NCI-H524 (cell line): ENCODE measurements at regions not wholly inside any gene's neighbourhood (a gene's known extent, or its start where the extent isn't known, plus 50 kb on each side); places are given as distances from the start of the nearest gene placed in this dataset.
A peak's percentile ranks its signal among the peaks of the same experiment; 100 is the strongest.

Experiments
- DNase-seq, 2 experiments: peaks; one replicate each; lab custom pipeline; 2025; lab: John Stamatoyannopoulos, UW

GRCh38 chr6:44636561-44637248 lies 249.2 kb downstream of the CDC5L start:
- no peak for DNase-seq

GRCh38 chr6:44641344-44642031 lies 254.0 kb downstream of the CDC5L start:
- DNase-seq, result no peak

DNA sequence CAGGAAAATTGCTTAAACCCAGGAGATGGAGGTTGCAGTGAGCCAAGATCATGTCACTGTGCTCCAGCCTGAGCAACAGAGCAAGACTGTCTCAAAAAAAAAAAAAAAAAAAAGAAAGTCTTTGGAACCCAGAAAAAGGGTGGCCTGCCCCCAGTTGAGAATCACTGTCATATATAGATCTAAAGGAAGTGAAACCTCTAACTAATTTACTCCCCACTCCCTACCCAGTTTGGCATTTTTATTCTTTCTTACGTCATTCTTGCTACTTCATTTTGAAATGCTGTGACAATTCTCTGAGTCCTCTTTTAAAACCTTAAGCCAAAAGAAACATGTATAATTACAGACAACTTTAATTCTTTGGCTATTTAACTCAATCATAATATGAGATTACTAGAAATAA lies 254.8 kb downstream of the CDC5L start:
- DNase-seq, result no peak

- peak in 1 of 2 experiments; percentile 28 for DNase-seq
Observed at GRCh38 chr6:44642870-44643522, 255.5 kb downstream of the CDC5L start.

DNA sequence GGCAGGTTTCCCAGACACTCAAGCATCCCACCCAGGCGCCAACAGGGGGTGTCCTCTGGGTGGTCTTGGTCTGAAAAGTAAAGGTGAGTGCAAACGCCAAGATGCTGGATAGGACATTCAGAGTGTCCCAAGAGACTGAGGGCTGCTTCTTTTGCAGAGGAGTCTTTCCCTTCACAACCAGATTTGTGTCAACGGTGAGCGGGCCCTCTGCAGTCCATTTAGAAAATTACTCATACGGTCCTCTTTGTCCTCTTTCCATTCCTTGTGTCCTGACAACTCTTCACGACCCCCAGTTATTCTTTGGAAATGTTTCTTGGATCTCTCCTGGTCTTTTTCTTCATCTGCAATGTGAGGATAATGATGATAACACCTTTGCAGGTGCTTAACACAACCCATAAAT lies 257.8 kb downstream of the CDC5L start:
- DNase-seq, result no peak

DNA sequence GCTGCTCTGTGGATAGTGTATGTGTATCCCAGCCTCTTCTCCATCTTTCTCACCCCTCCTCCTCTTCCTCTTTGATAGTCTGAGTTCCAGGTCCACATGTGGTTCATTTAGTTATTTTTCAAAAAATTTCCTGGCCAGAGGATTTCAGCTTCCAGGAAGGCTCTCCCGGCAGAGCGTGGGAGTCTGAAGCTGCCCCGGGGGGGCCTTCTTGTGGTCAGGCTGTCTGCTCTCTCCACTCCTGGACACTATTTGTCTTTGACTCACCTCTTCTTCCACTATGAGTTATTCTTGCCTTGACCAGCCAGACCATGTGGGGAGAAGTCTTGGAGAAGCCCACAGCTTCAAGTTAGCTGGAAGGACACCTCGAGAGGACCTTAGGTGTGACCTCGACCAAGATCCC lies 258.8 kb downstream of the CDC5L start:
- DNase-seq, result no peak

DNA sequence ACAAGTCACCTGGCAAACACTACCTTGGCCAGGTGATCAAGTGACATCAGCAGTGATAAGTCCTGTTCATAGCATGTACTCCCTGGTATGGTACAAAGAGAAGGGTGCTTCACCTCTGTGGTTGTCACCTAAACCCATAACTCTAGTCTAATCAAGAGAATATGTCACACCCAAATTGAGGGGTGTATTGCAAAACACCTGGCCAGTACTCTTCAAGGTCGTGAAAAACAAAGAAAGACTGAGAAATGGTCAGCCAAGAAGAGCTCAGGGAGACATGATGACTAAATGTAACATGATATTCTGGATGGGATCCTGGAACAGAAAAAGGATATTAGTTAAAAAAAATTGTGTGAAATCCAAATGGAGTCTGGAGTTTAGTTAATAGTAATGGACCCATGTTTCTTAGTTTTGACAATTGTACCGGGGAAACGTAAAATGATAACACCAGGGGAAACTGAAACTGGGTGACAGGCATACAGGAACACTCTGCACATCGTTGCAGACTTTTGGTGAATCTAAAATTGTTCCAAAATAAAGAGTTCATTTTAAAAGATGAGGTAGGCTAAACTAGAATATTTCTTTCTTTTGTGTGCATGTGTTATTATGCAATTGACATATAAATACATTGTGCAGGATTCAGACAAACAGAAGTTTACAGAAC lies 262.0 kb downstream of the CDC5L start:
- DNase-seq, result no peak

- no peak for DNase-seq
Observed at GRCh38 chr6:44650495-44650894, 263.0 kb downstream of the CDC5L start.

GRCh38 chr6:44650947-44651346 lies 263.4 kb downstream of the CDC5L start:
- no peak for DNase-seq

- DNase-seq, result no peak
Observed at GRCh38 chr6:44651604-44652003, 264.1 kb downstream of the CDC5L start.

- DNase-seq, result no peak
Observed at GRCh38 chr6:44652547-44652946, 265.0 kb downstream of the CDC5L start.

DNA sequence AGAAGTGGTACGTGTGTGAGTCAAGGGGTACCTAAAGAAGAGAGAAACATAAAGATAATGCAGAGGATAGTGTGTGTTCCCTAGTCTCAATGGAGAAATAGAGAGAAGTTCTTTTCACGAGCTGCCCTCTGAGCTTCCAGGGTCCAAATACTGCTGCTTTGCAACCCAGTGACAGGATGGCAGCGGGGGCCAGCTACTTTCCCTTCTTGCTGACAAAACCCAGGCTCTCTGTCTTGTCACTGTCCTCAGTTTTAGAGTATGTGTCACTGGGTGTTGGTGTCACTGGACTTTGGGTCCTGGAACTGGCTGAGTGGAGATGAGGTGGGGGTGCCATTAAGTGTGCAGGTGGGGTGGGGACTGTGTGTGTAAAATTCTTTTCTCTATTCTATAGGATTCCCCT lies 265.6 kb downstream of the CDC5L start:
- no peak for DNase-seq

GRCh38 chr6:44653761-44654218 lies 266.3 kb downstream of the CDC5L start:
- DNase-seq, result no peak

- peak in 1 of 2 experiments; percentile 58 for DNase-seq
Observed at GRCh38 chr6:44655412-44656342, 268.2 kb downstream of the CDC5L start.

- no peak for DNase-seq
Observed at GRCh38 chr6:44656691-44657090, 269.2 kb downstream of the CDC5L start.

DNA sequence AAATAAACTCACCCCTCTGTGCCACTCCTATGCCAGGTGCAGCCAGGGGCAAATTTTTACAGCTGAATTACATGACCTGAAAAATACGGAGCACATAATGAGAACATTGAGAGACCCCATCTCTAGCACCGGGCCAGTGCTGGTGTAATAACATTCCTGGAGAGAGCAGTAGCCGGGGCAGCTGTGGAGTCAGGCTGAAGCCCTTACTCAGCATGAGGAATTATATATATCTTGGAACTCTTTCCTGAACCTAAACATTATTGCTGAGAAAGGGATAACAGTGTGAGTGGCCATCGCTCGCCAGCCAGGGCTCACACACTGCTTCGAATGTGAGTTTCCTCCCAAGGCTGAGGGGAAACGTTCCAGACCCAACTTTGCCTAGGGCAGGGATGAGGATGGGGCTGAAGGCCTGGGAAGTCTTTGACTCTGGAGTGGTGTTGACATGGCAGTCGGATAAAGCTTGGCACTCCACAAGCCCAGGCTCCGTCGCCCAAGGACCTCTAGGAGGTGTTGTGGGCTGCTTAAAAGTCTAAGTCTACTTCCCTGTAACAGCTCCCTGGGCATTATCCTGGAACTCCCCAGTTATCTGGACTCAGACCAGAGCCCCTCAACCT lies 269.8 kb downstream of the CDC5L start:
- peak in 1 of 2 experiments; percentile 5 for DNase-seq

GRCh38 chr6:44658571-44658970 lies 271.1 kb downstream of the CDC5L start:
- DNase-seq, result no peak

GRCh38 chr6:44659726-44660125 lies 272.2 kb downstream of the CDC5L start:
- DNase-seq, result no peak

DNA sequence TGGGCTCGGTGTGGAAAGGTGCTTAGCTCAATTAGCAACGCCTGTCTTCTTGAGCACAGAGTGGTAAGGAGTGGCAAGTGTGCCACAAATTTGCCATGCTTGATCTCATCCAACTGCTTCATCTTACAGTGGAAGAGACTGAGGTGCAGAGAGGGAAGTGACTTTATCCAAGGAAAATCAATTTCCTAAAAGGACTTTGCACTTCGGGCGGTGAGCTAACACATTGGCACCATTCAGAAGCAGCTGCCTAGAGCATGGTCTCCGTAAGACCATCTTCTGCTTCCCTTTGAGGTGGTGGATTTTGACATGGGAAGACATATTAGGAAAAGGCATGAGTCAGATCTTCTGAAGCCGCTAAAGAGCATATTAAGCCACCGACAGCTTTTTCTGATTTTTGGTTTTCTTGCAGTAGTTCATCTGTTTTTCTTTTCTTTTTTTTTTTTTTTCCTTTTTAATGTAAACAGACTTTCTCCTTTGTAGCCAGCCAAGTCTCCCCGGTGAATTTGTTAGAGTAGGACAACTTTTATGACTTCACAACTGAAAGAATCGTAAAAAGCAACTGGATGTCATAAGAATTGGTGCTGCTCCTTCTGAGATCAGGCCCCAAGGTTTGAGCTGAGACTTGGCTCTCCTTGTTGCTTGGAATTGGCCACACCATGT lies 273.2 kb downstream of the CDC5L start:
- DNase-seq, result no peak

- no peak for DNase-seq
Observed at GRCh38 chr6:44661221-44662008, 273.9 kb downstream of the CDC5L start.
